Sigmoid colon (tissue), 4 donors: ENCODE measurements at regions not wholly inside any gene's neighbourhood (a gene's known extent, or its start where the extent isn't known, plus 50 kb on each side); places are given as distances from the start of the nearest gene placed in this dataset.

Source experiments
- CTCF ChIP-seq, 4 experiments: fragments of 450-650 bp in 3 of 4; fragments of 200-600 bp in 1 of 4; IDR thresholded peaks; one replicate each; pipeline ENCODE4 v1.5.1; 2016 to 2019; ENCODE audit warnings: antibody characterized with exemption in 4 of 4, mild to moderate bottlenecking in 3 of 4, moderate library complexity in 2 of 4
- EP300 ChIP-seq, 4 donors: sonication (generic); formaldehyde crosslinking; IDR thresholded peaks; one replicate each; pipeline ENCODE4 v1.6.1; 2017; ENCODE audit warnings: antibody characterized with exemption in 4 of 4
- POLR2A ChIP-seq, 2 donors: fragments of 450-650 bp; IDR thresholded peaks; one replicate each; pipeline ENCODE4 v1.6.1; 2016; ENCODE audit warnings: antibody characterized with exemption in 2 of 2, mild to moderate bottlenecking in 2 of 2, moderate library complexity in 2 of 2
- POLR2AphosphoS5 ChIP-seq, 4 donors: sonication (generic); formaldehyde crosslinking; IDR thresholded peaks; one replicate each; pipeline ENCODE4 v1.6.1; 2017; ENCODE audit warnings: antibody characterized with exemption in 4 of 4

GRCh38 chr2:108080177-108080576, 93.9 kb downstream of the SLC5A7 start:
- TF ChIP-seq POLR2AphosphoS5 (IDR thresholded peaks at IDR 0.05), result no peak
- TF ChIP-seq CTCF (IDR thresholded peaks at IDR 0.05), result no peak
- TF ChIP-seq POLR2A (IDR thresholded peaks at IDR 0.05), result no peak
- no peak for TF ChIP-seq EP300 (IDR thresholded peaks at IDR 0.05)
